ENCODE measurements at regions not wholly inside any gene's neighbourhood (a gene's known extent, or its start where the extent isn't known, plus 50 kb on each side); places are given as distances from the start of the nearest gene placed in this dataset.

GRCh38 chr12:18863769-18864500 is 126.0 kb downstream of the CAPZA3 start:
- intact Hi-C loops (cut with micrococcal nuclease), result loop anchor here (5.0 kb wide), 1 partner anchor 323 kb away; no protein-coding TSS in a partner anchor
- no peaks in the 10 kb centered on the region for H3K27me3 ChIP-seq (replicated peaks in 1 of 4; ENCODE audit: control extremely low read depth in 1 of 4, control insufficient read depth in 3 of 4, insufficient read depth in 4 of 4, low read length in 3 of 4)
- no peaks in the 10 kb centered on the region for H3K79me2 ChIP-seq (ENCODE audit: control insufficient read depth, insufficient read depth, low read length)
- no peak overlapping the region for H3K4me3 ChIP-seq (ENCODE audit: control extremely low read depth in 1 of 5, extremely low read depth in 1 of 5, insufficient read depth in 1 of 5, low read depth in 2 of 5, low read length in 4 of 5)
- H3K9me3 ChIP-seq (ENCODE audit: control extremely low read depth in 1 of 3, control insufficient read depth in 2 of 3, insufficient read depth in 1 of 3, low read length in 2 of 3), result no peaks in the 10 kb centered on the region
- H3K4me1 ChIP-seq (ENCODE audit: control insufficient read depth in 2 of 2, insufficient read depth in 2 of 2, low read length in 2 of 2), result no peaks in the 10 kb centered on the region
- Mint-ChIP-seq H3K4me1 (no peaks in the 10 kb centered on the region), H3K27ac (no peak overlapping the region), H3K4me3 (no peak overlapping the region), H3K27me3 (no peaks in the 10 kb centered on the region), H3K9me3 (ENCODE audit: insufficient read depth) (no peaks in the 10 kb centered on the region)
- H3K4me2 ChIP-seq (replicated peaks; ENCODE audit: low read depth, low read length, poor library complexity, severe bottlenecking), result no peak overlapping the region
- no peak overlapping the region for H2AFZ ChIP-seq (ENCODE audit: insufficient read depth, low read depth, low read length, poor library complexity, severe bottlenecking)
- no peaks in the 10 kb centered on the region for H4K20me1 ChIP-seq (ENCODE audit: control insufficient read depth, insufficient read depth, low read length, poor library complexity, severe bottlenecking)
- ChIA-PET POLR2A (no interaction called here), CTCF (no interaction called here)
- no peak for ATAC-seq (ENCODE audit: low read depth)
- TF ChIP-seq CTCF (IDR thresholded peaks at IDR 0.05) (no peak), EZH2 (IDR thresholded peaks at IDR 0.05; ENCODE audit: borderline replicate concordance, insufficient read depth, low read depth, low read length, poor library complexity, severe bottlenecking) (no peak)
- H3K27ac ChIP-seq (ENCODE audit: low read length in 2 of 2), result no peak overlapping the region
- no CpG with 5 or more reads among the region's 3 CpGs for WGBS (ENCODE audit: insufficient coverage)
- no peak for DNase-seq
- H3K36me3 ChIP-seq (replicated peaks in 1 of 2; ENCODE audit: control extremely low read depth in 1 of 2, control insufficient read depth in 1 of 2, extremely low read depth in 1 of 2, insufficient read depth in 2 of 2, low read length in 1 of 2), result no peaks in the 10 kb centered on the region
- no peak overlapping the region for H3K9ac ChIP-seq (ENCODE audit: low read length)

- H3K4me3 Mint-ChIP-seq, result no peak overlapping the region
- Histone ChIP-seq H3K9me3 (ENCODE audit: control extremely low read depth in 1 of 3, control insufficient read depth in 2 of 3, insufficient read depth in 1 of 3, low read length in 2 of 3) (no peaks in the 10 kb centered on the region), H3K4me3 (ENCODE audit: control extremely low read depth in 1 of 5, extremely low read depth in 1 of 5, insufficient read depth in 1 of 5, low read depth in 2 of 5, low read length in 4 of 5) (no peak overlapping the region), H3K79me2 (ENCODE audit: control insufficient read depth, insufficient read depth, low read length) (no peaks in the 10 kb centered on the region), H2AFZ (ENCODE audit: insufficient read depth, low read depth, low read length, poor library complexity, severe bottlenecking) (no peak overlapping the region), H3K4me2 (replicated peaks; ENCODE audit: low read depth, low read length, poor library complexity, severe bottlenecking) (no peak overlapping the region), H3K36me3 (replicated peaks in 1 of 2; ENCODE audit: control extremely low read depth in 1 of 2, control insufficient read depth in 1 of 2, extremely low read depth in 1 of 2, insufficient read depth in 2 of 2, low read length in 1 of 2) (no peaks in the 10 kb centered on the region), H4K20me1 (ENCODE audit: control insufficient read depth, insufficient read depth, low read length, poor library complexity, severe bottlenecking) (no peaks in the 10 kb centered on the region), H3K27me3 (replicated peaks in 1 of 4; ENCODE audit: control extremely low read depth in 1 of 4, control insufficient read depth in 3 of 4, insufficient read depth in 4 of 4, low read length in 3 of 4) (no peaks in the 10 kb centered on the region), H3K9ac (ENCODE audit: low read length) (no peak overlapping the region), H3K4me1 (ENCODE audit: control insufficient read depth in 2 of 2, insufficient read depth in 2 of 2, low read length in 2 of 2) (no peaks in the 10 kb centered on the region), H3K27ac (ENCODE audit: low read length in 2 of 2) (no peak overlapping the region)
- TF ChIP-seq CTCF (IDR thresholded peaks at IDR 0.05) (no peak), EZH2 (IDR thresholded peaks at IDR 0.05; ENCODE audit: borderline replicate concordance, insufficient read depth, low read depth, low read length, poor library complexity, severe bottlenecking) (no peak)
- DNase-seq (no peak), ATAC-seq (ENCODE audit: low read depth) (no peak)
- no peaks in the 10 kb centered on the region for H3K27me3 Mint-ChIP-seq
- 100% methylated on average over 1 of the region's 5 CpGs for WGBS (ENCODE audit: insufficient coverage)
- CTCF ChIA-PET, result no interaction called here
- no peaks in the 10 kb centered on the region for H3K9me3 Mint-ChIP-seq (ENCODE audit: insufficient read depth)
- H3K27ac Mint-ChIP-seq, result no peak overlapping the region
- intact Hi-C loops (cut with micrococcal nuclease), result loop anchor here (5.0 kb wide), 1 partner anchor 322 kb away; no protein-coding TSS in a partner anchor
- POLR2A ChIA-PET, result no interaction called here
- H3K4me1 Mint-ChIP-seq, result no peaks in the 10 kb centered on the region
Measured at GRCh38 chr12:18864900-18865561, 127.1 kb downstream of the CAPZA3 start.

All from B cell (primary cell).